ENCODE measurements at regions not wholly inside any gene's neighbourhood (a gene's known extent, or its start where the extent isn't known, plus 50 kb on each side); places are given as distances from the start of the nearest gene placed in this dataset.
"Not testable (repeated sequence)": the region's sequence is repeated elsewhere in the genome, so short reads cannot be mapped to it uniquely, and the experiment has no call there.

DNA sequence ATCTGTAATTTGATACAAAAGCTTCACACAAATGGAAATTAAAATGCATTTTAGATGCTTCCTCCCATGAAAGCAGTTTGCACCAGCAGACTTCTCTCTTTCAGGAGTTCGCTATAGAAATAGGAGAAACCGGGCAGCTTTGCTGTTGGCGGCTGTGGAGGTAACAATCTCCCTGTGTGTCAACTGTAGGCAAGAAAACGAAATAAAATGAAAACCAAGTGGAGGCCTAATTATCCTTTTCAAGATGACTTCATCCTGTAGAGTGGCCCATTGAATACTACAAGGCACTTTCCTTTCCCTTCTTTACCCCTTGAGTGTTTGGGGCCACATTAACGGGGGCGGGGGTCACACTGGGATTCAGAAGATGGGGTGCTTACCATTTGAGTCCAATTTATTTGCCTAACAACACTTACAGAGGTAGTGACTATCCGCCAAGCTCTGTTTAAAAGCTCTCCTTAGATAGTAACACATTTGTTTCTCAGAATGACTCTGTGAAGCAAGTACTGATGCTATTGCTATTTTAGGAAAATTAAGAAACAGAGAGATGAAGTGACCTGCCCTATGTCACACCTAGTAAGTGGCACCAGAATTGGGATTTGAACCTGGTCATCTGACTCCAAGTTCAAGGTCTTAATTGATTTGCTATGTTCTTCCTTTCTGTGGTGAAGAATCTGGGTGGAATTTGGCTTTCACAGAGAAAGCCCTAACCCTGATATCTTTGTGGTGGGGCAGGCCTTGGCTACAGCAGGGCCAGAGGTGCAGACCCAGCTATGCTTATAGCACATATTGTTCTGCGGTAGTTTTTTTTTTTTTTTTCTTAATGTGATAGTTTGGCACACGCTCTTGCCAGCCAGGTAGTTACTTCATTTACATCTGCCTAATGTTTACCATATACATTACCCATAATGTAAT is 125.5 kb upstream of the MPHOSPH6 start:
- no peak for DNase-seq

DNA sequence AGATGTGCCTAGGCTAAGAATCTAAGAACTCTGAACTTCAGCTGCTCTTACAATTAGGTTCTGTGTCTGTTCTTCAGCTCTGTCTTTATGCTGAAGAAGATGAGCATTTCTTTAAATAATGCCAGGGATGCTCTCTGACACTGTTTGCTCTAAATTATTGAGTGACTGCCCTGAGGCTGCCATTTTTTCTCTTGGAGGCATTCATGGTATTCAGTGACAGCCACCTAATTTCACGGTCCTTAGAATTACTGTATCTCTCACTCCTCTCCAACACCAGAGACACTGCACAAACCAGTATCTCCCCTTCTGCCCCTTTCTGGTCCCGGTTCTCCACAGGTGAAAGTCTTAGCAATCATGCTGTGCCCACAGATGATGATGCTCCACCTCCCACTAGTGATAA is 123.6 kb upstream of the MPHOSPH6 start:
- no peak for DNase-seq

DNA sequence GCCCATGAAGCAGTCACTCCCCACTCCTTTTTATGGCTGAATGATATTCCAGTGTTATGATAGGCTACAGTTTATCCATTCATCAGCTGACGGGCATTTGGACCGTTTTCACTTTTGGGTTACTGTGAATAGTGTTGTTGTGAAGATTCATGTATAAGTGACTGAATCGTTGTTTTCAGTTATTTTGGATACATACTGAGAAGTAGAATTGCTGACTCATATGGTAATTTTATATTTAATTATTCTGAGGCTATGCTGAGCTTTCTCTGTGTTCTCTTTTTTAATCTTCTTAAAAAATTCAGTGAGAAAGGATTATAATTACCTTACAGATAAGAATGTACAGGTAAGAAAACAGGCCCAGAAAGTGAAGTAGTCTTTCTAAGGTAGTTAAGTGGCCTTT is 117.9 kb upstream of the MPHOSPH6 start:
- no peak for DNase-seq

DNA sequence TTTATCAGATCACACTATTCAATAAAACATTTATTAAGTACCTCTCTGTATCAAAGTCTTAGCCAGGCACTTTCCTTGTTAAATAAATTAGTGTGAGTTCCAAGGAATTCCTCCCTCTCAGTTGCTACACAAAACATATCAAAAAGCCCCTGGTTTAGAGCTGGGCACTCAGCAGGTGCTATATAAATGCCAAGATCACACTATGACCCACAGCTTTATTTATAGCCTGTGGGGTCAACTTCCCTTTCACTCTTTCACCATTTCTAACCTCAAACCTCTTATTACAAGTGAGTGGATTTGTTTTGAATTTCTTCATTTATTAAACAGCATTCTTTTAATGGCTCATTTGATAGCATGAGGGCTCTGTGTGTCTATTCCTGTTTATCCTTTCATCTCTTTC is 112.6 kb upstream of the MPHOSPH6 start:
- DNase-seq, result no peak

DNA sequence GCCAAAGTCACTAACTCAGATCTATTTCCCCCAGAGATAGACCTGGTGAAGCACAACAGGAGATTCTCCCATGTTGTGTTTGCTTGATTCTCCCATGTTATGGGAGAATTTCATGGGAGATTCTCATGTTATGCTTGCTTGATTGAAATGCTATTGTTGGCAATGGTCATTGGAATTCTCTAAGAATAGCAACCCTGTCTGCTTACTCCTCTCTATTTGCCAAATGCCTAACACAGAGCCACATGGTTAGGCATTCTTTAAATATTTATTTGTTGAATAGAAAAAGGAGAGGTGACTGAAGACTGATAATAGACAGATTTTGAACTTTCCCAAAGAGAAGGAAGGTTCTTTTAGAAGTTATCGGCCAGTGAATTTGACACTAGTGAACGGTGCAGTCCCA is 111.5 kb upstream of the MPHOSPH6 start:
- no peak for DNase-seq

DNA sequence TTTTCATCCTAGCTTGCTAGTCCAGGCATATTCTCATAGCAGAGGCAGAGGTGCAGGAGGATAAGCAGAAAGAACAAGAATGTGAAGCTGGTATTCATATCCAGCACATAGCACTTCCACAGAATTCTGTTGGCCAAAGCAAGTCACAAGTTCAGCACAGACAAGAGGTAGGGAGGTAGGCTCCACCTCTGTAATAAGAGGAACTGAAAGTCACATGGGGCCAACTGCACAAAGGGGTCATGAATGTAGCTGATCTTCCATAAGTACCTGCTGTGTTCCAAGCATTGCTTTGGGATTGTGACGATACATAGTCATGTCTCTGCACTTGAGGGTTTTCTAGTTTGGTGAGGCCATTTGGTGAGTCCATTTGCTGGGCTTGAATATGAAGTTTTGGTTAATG is 110.8 kb upstream of the MPHOSPH6 start:
- DNase-seq, result no peak

DNA sequence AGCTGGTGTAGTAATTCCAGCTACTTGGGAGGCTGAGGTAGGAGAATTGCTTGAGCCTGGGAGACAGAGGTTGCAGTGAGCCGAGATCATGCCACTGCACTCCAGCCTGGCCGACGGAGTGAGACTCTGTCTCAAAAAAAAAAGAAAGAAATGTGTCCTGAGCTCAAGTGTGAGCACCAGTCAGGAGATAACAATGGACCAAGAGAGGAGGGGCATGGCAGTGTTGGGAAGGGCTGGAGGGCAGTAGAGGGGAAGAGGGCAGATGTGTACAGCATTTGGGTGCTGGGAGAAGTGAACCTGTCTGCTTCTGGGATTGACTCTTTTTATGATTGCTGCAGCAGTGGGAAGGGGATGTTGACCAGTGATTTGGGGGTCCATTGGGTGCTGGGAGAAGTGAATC is 105.3 kb upstream of the MPHOSPH6 start:
- DNase-seq, result not testable (repeated sequence)

DNA sequence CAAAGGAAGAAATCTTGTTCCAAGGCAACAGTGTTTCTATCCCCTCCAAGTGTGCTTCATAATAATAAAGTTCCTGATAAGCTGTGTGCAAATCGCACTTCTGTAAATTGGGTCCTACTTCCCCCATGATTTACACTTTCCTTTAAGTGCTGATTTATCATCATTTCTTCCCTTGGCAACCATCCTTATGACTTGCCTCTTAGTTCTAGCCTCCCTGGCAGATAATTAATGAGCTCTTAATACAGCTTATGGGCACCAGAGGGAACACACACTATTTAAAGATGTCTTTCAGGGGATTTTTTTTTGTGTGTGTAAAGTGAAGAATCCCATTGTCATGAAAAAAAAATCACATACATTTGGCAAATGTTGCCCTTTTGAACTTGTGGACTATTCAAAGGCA is 101.6 kb upstream of the MPHOSPH6 start:
- DNase-seq, result no peak

DNA sequence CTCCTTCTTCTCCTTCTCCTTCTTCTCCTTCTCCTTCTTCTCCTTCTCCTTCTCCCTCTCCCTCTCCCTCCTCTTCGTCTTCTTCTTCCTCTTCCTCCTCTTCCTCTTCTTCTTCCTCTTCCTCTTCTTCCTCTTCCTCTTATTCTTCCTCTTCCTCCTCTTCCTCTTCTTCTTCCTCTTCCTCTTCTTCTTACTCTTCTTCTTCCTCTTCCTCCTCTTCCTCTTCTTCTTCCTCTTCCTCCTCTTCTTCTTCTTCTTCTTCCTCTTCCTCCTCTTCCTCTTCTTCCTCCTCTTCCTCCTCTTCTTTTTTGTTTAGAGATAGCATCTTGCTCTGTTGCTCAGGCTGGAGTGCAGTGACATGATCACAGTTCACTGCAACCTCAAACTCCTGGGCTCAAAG is 97.7 kb upstream of the MPHOSPH6 start:
- DNase-seq, result not testable (repeated sequence)

DNA sequence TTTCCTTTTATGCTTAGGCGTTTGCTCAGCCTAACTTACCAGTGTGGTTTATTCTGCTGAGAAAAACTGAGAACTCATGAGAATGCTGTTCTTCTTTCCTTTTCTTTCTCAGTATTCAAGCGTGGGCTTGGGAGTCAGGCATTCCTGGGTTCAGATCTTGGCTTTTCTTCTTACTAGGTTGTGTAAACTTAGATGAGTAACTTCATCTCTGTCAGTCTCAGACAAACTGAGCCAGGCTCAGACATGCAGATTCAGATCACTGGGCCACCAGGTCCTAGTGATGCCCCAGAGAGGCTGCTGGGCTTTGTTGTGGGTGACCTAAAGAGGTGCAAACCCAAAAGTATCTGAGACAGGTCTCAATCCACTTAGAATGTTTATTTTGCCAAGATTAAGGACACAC is 95.8 kb upstream of the MPHOSPH6 start:
- DNase-seq, result no peak

DNA sequence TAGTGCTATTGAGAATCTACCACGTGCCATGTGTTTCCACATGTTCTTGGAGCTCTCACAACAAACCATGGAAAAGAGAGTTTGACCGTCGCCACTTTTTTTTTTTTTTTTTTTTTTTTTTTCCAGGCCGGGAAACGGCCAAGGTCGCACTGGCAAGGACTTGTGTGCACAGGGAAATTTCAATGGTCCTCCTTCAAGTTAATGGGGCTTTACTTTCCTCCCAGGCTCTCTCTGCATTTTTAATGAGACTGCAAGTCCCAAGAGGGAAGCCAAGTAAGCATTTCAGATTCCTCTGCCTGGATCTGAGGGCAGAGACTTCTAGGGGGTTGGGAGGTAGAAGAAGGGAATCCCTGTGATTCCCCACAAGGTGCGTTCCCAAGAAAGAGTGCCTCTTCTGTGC is 94.7 kb upstream of the MPHOSPH6 start:
- no peak for DNase-seq

DNA sequence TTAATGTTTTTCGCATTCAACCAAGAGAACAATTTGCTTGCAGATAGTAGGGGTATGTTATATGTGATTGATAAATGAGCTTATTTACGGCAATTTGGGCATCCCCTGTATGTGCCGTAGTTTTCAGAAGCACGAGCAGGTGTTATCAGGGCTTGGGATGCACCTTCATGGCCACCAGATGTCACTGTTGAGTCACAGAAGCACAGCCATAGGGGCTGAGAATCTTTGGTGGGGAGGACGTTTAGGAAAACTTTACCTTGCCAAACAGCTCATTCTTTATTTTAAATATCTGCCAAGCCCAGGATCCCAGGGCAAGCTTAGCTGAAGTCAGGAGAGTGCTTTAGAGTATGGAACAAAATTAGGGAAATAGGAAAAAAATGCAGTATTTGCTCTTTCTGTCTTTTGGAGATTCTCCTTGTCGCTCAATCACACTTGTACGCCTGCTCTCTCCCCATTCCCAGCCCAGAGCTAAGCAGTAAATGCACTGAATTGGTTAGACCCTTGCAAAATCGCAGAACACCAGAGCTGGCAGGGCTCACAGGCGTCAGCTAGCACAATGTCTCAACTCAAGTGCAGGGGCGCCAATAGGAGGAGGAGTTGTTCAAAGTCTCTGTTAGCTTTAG is 93.6 kb upstream of the MPHOSPH6 start:
- DNase-seq, result peak; percentile 50 to 53

DNA sequence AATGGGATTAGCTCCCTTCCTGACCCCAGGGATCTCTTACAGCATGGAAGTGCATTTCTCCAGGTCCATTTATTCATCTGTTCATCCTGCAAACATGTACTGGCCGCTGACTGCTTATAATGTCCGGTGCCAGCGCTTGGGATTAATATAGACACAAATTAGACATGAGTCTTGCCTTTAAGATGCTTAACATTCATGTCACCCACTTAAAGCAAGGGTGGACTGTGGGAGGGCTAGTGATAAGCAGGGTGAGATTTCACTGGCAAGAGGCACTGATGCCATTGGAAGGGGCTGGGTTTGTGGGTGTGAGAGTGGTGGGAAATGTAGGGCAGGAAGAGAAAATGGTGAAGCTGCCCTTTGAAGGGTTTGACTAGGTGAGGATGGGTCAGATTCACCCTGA is 92.2 kb upstream of the MPHOSPH6 start:
- no peak for DNase-seq

DNA sequence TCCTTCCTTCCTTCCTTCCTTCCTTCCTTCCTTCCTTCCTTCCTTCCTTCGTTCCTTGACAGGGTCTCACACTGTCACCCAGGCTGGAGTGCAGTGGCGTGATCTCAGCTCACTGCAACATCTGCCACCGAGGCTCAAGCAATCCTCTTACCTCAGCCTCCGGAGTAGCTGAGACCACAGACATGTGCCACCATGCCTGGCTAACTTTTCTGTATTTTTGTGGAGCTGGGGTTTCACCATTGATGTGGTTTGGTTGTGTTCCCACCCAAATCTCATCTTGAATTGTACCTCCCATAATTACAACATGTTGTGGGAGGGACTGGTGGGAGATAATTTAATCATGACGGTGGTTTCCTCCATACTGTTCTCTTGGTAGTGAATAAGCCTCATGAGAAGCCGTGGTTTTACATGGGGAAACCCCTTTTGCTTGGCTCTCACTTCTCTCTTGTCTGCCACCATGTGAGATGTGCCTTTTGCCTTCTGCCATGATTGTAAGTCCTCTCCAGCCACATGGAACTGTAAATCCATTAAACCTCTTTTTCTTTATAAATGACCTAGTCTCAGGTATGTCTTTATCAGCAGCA is 90.3 kb upstream of the MPHOSPH6 start:
- DNase-seq, result no peak

DNA sequence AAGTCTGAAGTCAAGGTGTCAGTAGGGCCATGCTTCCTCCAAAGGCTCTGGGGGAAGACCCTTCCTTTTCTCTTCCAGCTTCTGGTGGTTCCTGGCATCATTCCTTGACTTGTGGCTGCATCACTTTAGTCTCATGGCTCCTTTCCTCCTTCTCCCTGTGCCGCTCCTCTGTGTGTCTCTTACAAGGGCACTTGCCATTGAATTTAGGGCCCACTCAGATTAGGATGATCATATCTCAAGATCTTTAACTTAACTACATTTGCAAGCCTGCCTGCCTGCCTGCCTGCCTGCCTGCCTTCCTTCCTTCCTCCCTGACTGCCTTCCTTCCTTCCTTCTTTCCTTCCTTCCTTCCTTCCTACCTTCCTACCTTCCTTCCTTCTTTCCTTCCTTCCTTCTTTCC is 89.7 kb upstream of the MPHOSPH6 start:
- no peak for DNase-seq

DNA sequence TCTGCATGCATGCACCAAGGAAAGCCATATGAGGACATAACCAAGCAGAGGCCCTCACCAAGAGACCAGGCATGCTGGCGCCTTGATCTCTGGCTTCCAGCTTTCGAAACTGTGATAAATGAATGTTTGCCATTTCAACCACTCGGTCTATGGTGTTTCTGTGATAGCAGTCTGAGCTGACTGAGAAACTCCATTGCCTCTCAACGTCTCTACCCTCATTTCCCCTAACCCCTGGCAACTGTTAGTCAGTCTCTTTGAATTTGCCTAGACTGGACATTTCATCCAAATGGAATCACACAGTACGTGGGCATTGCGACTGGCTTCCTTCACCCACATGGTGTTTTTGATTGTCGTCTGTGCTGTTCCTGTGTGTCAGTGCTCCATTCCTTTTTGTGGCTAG is 88.0 kb upstream of the MPHOSPH6 start:
- no peak for DNase-seq

DNA sequence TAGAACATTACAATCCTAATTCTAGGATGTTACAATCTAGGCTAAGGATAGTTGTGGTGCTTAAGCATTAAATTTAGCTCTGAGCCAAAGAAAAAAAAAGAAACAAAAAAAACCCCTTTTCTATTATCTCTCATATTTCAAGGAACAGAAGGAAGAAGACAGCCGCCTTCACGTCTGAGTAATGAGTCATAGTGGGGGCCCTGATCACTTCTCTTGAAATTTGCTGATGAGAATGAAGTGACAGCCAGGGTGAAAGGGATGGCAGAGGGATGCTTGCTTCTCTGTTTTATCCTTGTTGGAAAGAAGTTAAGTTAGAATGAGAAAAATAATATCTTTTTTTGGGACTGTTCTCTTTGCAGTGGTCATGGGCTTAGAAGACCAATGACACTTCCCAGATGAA is 82.6 kb upstream of the MPHOSPH6 start:
- no peak for DNase-seq

DNA sequence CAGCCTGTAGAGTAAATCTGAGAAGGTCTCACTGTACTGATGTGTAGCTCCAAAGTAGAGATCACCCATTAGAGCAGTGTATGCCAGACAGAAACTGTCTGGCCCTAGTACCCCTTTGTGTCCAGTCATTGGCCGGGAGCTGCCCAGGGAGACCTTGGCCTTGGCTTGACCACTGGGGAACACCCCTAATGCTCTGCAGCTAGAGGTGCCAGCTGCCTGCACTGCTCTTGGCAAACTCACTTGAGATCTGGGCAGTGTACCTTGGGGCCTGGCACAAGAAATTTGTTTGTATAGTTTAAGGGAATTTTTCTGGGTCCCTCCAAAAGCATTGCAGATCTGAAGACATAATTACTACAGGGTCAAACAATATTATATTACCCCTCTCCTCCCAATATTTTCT is 78.7 kb upstream of the MPHOSPH6 start:
- DNase-seq, result no peak

DNA sequence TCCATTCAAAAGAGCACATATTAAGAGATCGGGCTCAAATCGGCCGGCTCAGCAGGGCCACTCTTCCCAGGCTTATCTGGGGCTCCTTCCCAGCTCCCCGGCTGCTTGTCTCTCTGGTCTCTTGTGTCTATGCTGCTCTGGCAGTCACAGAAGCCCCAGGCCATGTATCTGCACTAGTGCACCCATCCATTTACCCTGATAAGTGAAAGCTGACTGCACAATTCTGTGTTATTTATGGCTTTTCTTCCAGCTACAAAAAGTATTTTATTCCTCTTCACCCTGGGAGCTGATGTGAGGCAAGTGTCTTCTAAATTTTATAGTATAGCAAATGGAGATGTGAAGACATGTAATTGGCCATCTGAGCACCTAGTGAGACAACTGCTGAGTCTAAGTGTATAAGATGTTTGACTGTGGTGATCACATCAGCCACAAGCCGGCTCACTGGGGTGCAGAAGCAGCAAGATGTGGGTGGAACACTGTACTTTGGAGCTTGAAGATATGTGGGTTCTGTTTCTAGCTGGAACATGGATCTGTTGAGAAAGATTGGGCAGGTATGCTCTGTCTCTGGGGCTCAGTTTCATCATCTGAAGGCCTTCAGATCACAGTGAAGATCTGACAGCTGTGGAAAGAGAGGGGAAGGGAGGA is 78.1 kb upstream of the MPHOSPH6 start:
- DNase-seq, result no peak

DNA sequence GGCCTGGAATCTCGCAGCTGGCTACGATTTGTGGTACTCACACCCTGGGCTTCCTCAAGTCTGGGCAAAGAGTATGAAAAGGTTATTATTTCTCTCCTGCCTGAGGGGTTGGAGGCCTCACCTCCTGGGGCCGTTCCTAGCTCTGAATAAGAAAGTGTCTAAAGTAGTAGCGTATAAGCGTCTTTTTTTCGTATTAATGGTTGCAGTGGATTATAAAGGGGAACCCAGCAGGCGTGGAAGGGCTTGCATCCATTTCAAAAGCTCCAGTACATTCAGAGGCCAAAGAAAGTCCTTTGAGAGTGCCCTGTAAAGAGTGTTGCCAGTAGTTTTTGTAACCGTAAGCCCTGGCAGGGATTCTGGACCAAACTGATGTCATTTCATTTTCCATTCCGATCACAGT is 72.2 kb upstream of the MPHOSPH6 start:
- DNase-seq, result no peak

DNA sequence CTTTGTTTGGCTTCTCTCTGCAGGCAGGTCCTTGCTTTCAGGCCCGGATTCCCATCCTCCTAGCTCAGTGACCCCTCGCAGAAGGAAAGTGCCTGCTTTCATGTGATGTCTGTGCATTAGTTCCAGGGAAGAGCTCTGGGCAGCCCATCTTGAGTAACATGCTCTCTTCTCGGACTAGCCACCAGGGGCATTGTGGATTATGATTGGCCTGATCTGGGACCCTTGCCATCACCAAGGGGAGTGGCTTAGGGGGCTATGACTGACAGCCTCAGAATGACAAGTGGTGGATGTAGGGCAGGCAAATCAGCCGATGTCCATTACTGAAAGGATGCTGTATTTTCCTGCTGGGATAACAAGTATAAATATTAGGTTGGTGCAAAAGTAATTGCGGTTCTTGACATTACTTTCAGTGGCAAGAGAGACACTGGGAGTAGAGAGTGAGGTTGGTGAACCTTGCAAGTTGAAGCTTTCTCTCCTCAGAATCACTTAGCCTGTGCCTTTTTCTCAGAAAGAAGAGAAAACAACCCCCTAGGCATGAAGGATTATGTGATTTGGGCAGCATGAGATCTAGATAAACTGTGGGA is 71.5 kb upstream of the MPHOSPH6 start:
- DNase-seq, result no peak

DNA sequence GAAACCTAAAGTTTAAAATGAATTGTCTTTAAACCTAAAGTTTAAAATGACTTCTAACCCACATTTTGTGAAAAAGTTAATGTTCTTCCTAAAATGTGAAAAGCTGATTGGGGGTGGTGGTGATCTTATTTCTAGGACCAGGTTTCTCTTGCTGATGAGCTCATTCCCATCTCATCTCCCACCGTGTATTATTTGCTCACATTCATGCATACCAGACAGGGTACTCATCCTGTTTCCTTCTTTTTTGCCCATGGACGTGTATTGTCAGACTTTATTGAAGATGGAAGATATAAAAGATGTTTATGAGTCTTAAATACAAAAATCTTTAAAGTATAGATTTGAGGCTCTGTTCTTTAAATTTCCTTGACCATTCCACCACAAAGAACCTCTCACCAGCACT is 70.1 kb upstream of the MPHOSPH6 start:
- DNase-seq, result no peak

DNA sequence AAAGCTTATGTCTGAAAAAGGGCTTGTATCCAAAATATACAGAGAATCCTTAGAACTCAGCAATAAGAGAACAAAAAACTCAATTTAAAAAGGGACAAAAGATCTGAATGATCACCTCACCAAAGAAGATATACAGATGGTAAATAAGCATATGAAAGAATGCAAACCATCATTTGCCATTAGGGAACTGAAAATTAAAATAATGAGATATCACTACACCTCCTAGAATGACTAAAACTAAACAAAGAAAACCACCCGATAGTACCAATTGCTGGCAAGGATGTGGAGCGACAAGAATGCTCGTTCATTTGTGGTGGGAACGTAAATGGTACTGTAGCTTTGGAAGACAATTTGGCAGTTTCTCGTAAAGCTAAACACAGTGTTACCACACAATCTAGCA is 66.9 kb upstream of the MPHOSPH6 start:
- no peak for DNase-seq

Measured in activated T-cell treated with anti-CD3 and anti-CD28 coated beads, Interleukin-2, amount 50 U/mL, for 48 hours (primary cell).